SK-N-SH treated with all-trans-retinoic acid at 6 μM for 48 hours (cell line): ENCODE measurements at regions not wholly inside any gene's neighbourhood (a gene's known extent, or its start where the extent isn't known, plus 50 kb on each side); places are given as distances from the start of the nearest gene placed in this dataset.

Experiments
- ATAC-seq: fragments of 200-7000 bp; cut with Tn5 transposase; 3 replicates; pipeline ENCODE4 v1.9.1; 2020; ENCODE audit warnings: mild to moderate bottlenecking, moderate library complexity
- ARNTL ChIP-seq: fragments of 450-650 bp; formaldehyde crosslinking; IDR thresholded peaks from 2 replicates; pipeline ENCODE4 v1.5.0; 2020; ENCODE audit warnings: low read depth, mild to moderate bottlenecking, moderate library complexity, borderline replicate concordance
- BACH2 ChIP-seq: fragments of 250-450 bp; sonication (Bioruptor Pico); IDR thresholded peaks from 2 replicates; pipeline ENCODE4 v1.9.0; 2021; ENCODE audit warnings: mild to moderate bottlenecking, borderline replicate concordance
- CSDC2 ChIP-seq: fragments of 250-450 bp; sonication (Bioruptor Pico); IDR thresholded peaks from 2 replicates; pipeline ENCODE4 v1.5.0; 2020; ENCODE audit warnings: mild to moderate bottlenecking, moderate library complexity
- ESRRG ChIP-seq: fragments of 250-450 bp; sonication (Bioruptor Pico); IDR thresholded peaks from 2 replicates; pipeline ENCODE4 v1.6.1; 2021; ENCODE audit warnings: mild to moderate bottlenecking
- GLIS3 ChIP-seq: fragments of 250-450 bp; sonication (Bioruptor Pico); IDR thresholded peaks from 2 replicates; pipeline ENCODE4 v1.5.0; 2020; ENCODE audit warnings: mild to moderate bottlenecking, moderate library complexity
- ISL1 ChIP-seq: fragments of 250-450 bp; sonication (Bioruptor Pico); IDR thresholded peaks from 2 replicates; pipeline ENCODE4 v2.1.2; 2022; ENCODE audit warnings: mild to moderate bottlenecking, moderate library complexity
- OSR1 ChIP-seq: fragments of 250-450 bp; sonication (Bioruptor Pico); IDR thresholded peaks from 2 replicates; pipeline ENCODE4 v1.8.0; 2022; ENCODE audit warnings: moderate library complexity, mild to moderate bottlenecking, inconsistent platforms
- PPARA ChIP-seq: fragments of 250-450 bp; sonication (Bioruptor Pico); IDR thresholded peaks from 2 replicates; pipeline ENCODE4 v1.5.0; 2020; ENCODE audit warnings: mild to moderate bottlenecking, borderline replicate concordance
- RARB ChIP-seq: fragments of 250-450 bp; sonication (Bioruptor Pico); IDR thresholded peaks from 2 replicates; pipeline ENCODE4 v1.8.0; 2021; ENCODE audit warnings: mild to moderate bottlenecking, moderate library complexity
- SNAI2 ChIP-seq: fragments of 250-450 bp; sonication (Bioruptor Pico); IDR thresholded peaks from 2 replicates; pipeline ENCODE4 v1.5.0; 2020; ENCODE audit warnings: mild to moderate bottlenecking, moderate library complexity
- TCF4 ChIP-seq: fragments of 250-450 bp; sonication (Bioruptor Pico); IDR thresholded peaks from 2 replicates; pipeline ENCODE4 v1.8.0; 2021; ENCODE audit warnings: mild to moderate bottlenecking, moderate library complexity, borderline replicate concordance
- TOX ChIP-seq: fragments of 250-450 bp; sonication (Bioruptor Pico); IDR thresholded peaks from 2 replicates; pipeline ENCODE4 v1.8.0; 2021; ENCODE audit warnings: mild to moderate bottlenecking, moderate library complexity, borderline replicate concordance
- ZC3H10 ChIP-seq: fragments of 250-450 bp; sonication (Bioruptor Pico); IDR thresholded peaks from 2 replicates; pipeline ENCODE4 v1.5.1; 2021; ENCODE audit warnings: mild to moderate bottlenecking, moderate library complexity
- ZFP3 ChIP-seq: fragments of 250-450 bp; sonication (Bioruptor Pico); IDR thresholded peaks from 2 replicates; pipeline ENCODE4 v1.5.0; 2020; ENCODE audit warnings: mild to moderate bottlenecking, moderate library complexity
- ZFP30 ChIP-seq: fragments of 450-650 bp; formaldehyde crosslinking; IDR thresholded peaks from 2 replicates; pipeline ENCODE4 v1.5.0; 2022; ENCODE audit warnings: mild to moderate bottlenecking, moderate library complexity
- ZNF565 ChIP-seq: fragments of 450-650 bp; formaldehyde crosslinking; conservative IDR thresholded peaks from 2 replicates; pipeline ENCODE4 v1.5.0; 2020; ENCODE audit warnings: low read depth, mild to moderate bottlenecking, moderate library complexity
- ZNF8 ChIP-seq: fragments of 450-650 bp; formaldehyde crosslinking; IDR thresholded peaks from 2 replicates; pipeline ENCODE4 v1.5.0; 2020; ENCODE audit warnings: mild to moderate bottlenecking, moderate library complexity
- TF ChIP-seq, protein P1 (sequence below): fragments of 250-450 bp; sonication (Bioruptor Pico); IDR thresholded peaks from 2 replicates; pipeline ENCODE4 v1.5.1; 2020; ENCODE audit warnings: low read depth, mild to moderate bottlenecking, moderate library complexity
- TF ChIP-seq, protein P2 (sequence below): fragments of 250-450 bp; sonication (Bioruptor Pico); IDR thresholded peaks from 2 replicates; pipeline ENCODE4 v1.8.0; 2020; ENCODE audit warnings: mild to moderate bottlenecking, moderate library complexity, borderline replicate concordance
- TF ChIP-seq, protein P3 (sequence below): fragments of 250-450 bp; sonication (Bioruptor Pico); IDR thresholded peaks from 2 replicates; pipeline ENCODE4 v1.8.0; 2021; ENCODE audit warnings: low read depth, mild to moderate bottlenecking, moderate library complexity, borderline replicate concordance
- TF ChIP-seq, protein P4 (sequence below): fragments of 250-450 bp; sonication (Bioruptor Pico); IDR thresholded peaks from 2 replicates; pipeline ENCODE4 v1.5.1; 2021; ENCODE audit warnings: mild to moderate bottlenecking, moderate library complexity

DNA sequence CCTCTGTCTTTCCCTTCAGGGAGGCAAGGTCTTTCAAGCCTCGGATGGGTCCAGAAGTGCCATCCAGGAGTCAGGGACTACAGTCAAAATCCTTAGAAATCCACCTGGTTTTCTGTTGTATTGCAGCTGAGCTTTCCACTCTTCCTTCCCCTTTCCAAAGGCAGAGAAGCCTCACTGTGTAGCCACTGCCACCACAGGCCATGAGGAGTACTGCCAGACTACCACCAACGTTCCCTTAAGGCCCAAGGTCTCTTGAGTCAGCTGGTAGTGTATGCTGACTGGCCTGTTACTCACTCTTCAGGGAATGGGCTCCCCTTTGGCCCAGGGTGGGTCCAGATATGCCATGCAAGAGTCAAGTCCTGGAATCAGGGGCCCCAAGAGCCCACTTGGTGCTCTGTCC, 1454.1 kb downstream of the PCDH19 start:
- TF ChIP-seq GLIS3 (CRISPR knock-in tag): no peak
- no peak for TF ChIP-seq SNAI2 (CRISPR knock-in tag)
- no peak for TF ChIP-seq ZNF8
- no peak for TF ChIP-seq ZFP30 (CRISPR knock-in tag)
- TF ChIP-seq ZFP3 (CRISPR knock-in tag): no peak
- TF ChIP-seq, protein P1, sequence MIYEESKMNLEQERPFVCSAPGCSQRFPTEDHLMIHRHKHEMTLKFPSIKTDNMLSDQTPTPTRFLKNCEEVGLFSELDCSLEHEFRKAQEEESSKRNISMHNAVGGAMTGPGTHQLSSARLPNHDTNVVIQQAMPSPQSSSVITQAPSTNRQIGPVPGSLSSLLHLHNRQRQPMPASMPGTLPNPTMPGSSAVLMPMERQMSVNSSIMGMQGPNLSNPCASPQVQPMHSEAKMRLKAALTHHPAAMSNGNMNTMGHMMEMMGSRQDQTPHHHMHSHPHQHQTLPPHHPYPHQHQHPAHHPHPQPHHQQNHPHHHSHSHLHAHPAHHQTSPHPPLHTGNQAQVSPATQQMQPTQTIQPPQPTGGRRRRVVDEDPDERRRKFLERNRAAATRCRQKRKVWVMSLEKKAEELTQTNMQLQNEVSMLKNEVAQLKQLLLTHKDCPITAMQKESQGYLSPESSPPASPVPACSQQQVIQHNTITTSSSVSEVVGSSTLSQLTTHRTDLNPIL (CRISPR knock-in tag): no peak
- TF ChIP-seq, protein P2, sequence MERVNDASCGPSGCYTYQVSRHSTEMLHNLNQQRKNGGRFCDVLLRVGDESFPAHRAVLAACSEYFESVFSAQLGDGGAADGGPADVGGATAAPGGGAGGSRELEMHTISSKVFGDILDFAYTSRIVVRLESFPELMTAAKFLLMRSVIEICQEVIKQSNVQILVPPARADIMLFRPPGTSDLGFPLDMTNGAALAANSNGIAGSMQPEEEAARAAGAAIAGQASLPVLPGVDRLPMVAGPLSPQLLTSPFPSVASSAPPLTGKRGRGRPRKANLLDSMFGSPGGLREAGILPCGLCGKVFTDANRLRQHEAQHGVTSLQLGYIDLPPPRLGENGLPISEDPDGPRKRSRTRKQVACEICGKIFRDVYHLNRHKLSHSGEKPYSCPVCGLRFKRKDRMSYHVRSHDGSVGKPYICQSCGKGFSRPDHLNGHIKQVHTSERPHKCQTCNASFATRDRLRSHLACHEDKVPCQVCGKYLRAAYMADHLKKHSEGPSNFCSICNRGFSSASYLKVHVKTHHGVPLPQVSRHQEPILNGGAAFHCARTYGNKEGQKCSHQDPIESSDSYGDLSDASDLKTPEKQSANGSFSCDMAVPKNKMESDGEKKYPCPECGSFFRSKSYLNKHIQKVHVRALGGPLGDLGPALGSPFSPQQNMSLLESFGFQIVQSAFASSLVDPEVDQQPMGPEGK: no peak
- no peak for TF ChIP-seq TCF4 (CRISPR knock-in tag)
- TF ChIP-seq ARNTL (CRISPR knock-in tag): no peak
- TF ChIP-seq TOX (CRISPR knock-in tag): no peak
- no peak for TF ChIP-seq ZC3H10 (CRISPR knock-in tag)
- no peak for TF ChIP-seq OSR1 (CRISPR knock-in tag)
- no peak for ATAC-seq

DNA sequence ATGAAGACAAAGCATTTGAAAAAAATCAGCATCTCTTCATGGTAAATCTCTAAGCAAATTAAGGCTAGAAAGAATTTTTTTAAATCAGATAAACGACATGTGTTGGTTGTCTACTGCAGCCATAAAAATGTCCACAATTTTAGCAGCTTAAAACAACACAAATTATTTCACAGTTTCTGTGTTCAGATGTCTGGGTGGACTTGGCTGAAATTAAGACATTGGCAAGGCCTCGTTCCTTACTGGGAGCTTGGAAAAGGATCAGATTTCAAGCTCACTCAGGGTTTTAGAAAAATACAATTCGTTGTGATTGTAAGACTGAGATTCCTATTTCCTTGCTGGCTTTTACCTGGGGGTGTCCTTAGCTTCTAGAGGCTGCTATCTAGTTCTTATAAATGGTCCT, 1470.6 kb downstream of the PCDH19 start:
- no peak for ATAC-seq
- TF ChIP-seq, protein P1 (CRISPR knock-in tag): no peak
- TF ChIP-seq ZNF8: no peak
- TF ChIP-seq SNAI2 (CRISPR knock-in tag): no peak
- TF ChIP-seq ARNTL (CRISPR knock-in tag): no peak
- TF ChIP-seq, protein P2: no peak
- TF ChIP-seq PPARA (CRISPR knock-in tag): no peak
- TF ChIP-seq ZFP30 (CRISPR knock-in tag): no peak
- TF ChIP-seq RARB: no peak
- no peak for TF ChIP-seq CSDC2 (CRISPR knock-in tag)
- TF ChIP-seq TCF4 (CRISPR knock-in tag): no peak
- no peak for TF ChIP-seq ESRRG
- TF ChIP-seq, protein P3, sequence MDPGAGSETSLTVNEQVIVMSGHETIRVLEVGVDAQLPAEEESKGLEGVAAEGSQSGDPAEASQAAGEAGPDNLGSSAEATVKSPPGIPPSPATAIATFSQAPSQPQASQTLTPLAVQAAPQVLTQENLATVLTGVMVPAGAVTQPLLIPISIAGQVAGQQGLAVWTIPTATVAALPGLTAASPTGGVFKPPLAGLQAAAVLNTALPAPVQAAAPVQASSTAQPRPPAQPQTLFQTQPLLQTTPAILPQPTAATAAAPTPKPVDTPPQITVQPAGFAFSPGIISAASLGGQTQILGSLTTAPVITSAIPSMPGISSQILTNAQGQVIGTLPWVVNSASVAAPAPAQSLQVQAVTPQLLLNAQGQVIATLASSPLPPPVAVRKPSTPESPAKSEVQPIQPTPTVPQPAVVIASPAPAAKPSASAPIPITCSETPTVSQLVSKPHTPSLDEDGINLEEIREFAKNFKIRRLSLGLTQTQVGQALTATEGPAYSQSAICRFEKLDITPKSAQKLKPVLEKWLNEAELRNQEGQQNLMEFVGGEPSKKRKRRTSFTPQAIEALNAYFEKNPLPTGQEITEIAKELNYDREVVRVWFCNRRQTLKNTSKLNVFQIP (CRISPR knock-in tag): no peak
- TF ChIP-seq TOX (CRISPR knock-in tag): no peak

DNA sequence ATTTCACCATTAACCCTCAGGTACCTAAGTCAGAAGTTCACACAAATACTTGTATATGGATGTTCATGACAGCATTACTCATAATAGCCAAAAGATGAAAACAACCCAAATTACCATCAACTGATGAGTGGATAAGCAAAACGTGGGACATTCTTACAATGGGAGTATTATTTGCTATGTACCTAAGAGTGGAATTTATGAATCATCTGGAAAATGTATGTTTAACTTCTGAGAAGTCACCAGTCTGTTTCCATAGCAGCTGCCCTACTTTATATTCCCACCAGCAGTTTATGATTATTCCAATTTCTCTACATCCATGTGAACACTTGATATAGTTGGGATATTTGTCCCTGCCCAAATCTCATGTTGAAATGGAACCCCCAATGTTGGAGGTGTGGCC, 1478.9 kb downstream of the PCDH19 start:
- no peak for ATAC-seq
- TF ChIP-seq ZNF8: no peak
- no peak for TF ChIP-seq ISL1 (CRISPR knock-in tag)

DNA sequence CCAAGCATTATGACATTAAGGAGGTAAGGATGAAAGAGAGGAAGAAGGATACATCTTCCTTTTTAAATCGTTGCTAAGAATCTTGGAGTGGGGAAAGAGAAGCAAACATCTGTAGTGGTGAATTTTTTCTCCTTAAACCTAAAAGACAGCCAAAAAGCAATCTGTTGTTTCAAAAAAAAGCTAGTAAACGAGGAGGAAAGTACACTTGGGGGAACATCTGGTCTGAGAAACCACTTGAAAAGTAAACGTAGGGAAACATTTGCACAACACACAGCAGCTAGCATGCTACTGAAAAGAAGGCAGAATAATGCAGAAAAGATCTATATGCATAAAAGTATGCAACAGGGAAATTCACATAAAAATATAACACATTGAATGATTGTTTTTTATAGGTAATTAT, 1485.6 kb downstream of the PCDH19 start:
- TF ChIP-seq BACH2 (CRISPR knock-in tag) (no peak), OSR1 (CRISPR knock-in tag) (no peak), GLIS3 (CRISPR knock-in tag) (no peak), ZC3H10 (CRISPR knock-in tag) (no peak), CSDC2 (CRISPR knock-in tag) (no peak), TCF4 (CRISPR knock-in tag) (no peak), ZNF8 (no peak), ISL1 (CRISPR knock-in tag) (no peak), ZNF565 (CRISPR knock-in tag) (no peak)
- TF ChIP-seq, protein P1 (CRISPR knock-in tag): no peak
- TF ChIP-seq, protein P4, sequence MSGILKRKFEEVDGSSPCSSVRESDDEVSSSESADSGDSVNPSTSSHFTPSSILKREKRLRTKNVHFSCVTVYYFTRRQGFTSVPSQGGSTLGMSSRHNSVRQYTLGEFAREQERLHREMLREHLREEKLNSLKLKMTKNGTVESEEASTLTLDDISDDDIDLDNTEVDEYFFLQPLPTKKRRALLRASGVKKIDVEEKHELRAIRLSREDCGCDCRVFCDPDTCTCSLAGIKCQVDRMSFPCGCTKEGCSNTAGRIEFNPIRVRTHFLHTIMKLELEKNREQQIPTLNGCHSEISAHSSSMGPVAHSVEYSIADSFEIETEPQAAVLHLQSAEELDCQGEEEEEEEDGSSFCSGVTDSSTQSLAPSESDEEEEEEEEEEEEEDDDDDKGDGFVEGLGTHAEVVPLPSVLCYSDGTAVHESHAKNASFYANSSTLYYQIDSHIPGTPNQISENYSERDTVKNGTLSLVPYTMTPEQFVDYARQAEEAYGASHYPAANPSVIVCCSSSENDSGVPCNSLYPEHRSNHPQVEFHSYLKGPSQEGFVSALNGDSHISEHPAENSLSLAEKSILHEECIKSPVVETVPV (CRISPR knock-in tag): no peak
- no peak for ATAC-seq
